ENCODE measurements at regions not wholly inside any gene's neighbourhood (a gene's known extent, or its start where the extent isn't known, plus 50 kb on each side); places are given as distances from the start of the nearest gene placed in this dataset.
"Not testable (repeated sequence)": the region's sequence is repeated elsewhere in the genome, so short reads cannot be mapped to it uniquely, and the experiment has no call there.

- H3K27me3 Mint-ChIP-seq (ENCODE audit: low read depth in 3 of 3); H3K4me3 ChIP-seq (replicated peaks in 1 of 3; ENCODE audit: low read depth in 2 of 3, low read length in 3 of 3); H3K4me2 ChIP-seq (replicated peaks; ENCODE audit: extremely low read depth, low read length, poor library complexity, severe bottlenecking); H3K79me2 ChIP-seq (ENCODE audit: insufficient read depth, low read length); H4K20me1 ChIP-seq (ENCODE audit: insufficient read depth, low read length); H3K36me3 ChIP-seq (replicated peaks in 1 of 2; ENCODE audit: control insufficient read depth in 1 of 2, insufficient read depth in 2 of 2, low read length in 2 of 2); H3K4me3 Mint-ChIP-seq; H2AFZ ChIP-seq (ENCODE audit: insufficient read depth, low read depth, low read length, poor library complexity, severe bottlenecking); DNase-seq; H3K27me3 ChIP-seq (ENCODE audit: control insufficient read depth in 2 of 2, insufficient read depth in 2 of 2, low read length in 2 of 2); H3K9me3 Mint-ChIP-seq; H3K9ac ChIP-seq (ENCODE audit: insufficient read depth, low read length, poor library complexity, severe bottlenecking); intact Hi-C loops (cut with micrococcal nuclease); H3K9me3 ChIP-seq (replicated peaks in 1 of 2; ENCODE audit: control insufficient read depth in 1 of 2, insufficient read depth in 1 of 2, low read length in 2 of 2); H3K27ac ChIP-seq (ENCODE audit: low read depth in 1 of 2, low read length in 2 of 2); H3K36me3 Mint-ChIP-seq: not testable (repeated sequence)
- WGBS (ENCODE audit: insufficient coverage): 100% methylated on average over 3 of the region's 7 CpGs
- peaks cover 26 to 27% of the 10 kb centered on the region in 2 donors for H3K4me1 ChIP-seq (ENCODE audit: control insufficient read depth in 1 of 2, insufficient read depth in 2 of 2, low read length in 2 of 2)
- peaks cover 20% of the 10 kb centered on the region for H3K4me1 Mint-ChIP-seq
- H3K27ac Mint-ChIP-seq: peak overlapping the region; percentile 15 to 84 (median 68)
Measured at GRCh38 chr1:206378506-206378905, 91.8 kb upstream of the IKBKE start.

- H3K9ac ChIP-seq (ENCODE audit: insufficient read depth, low read length, poor library complexity, severe bottlenecking); H3K9me3 ChIP-seq (replicated peaks in 1 of 2; ENCODE audit: control insufficient read depth in 1 of 2, insufficient read depth in 1 of 2, low read length in 2 of 2); H3K27ac ChIP-seq (ENCODE audit: low read depth in 1 of 2, low read length in 2 of 2); H3K27ac Mint-ChIP-seq; intact Hi-C loops (cut with micrococcal nuclease); H3K79me2 ChIP-seq (ENCODE audit: insufficient read depth, low read length); H3K36me3 ChIP-seq (replicated peaks in 1 of 2; ENCODE audit: control insufficient read depth in 1 of 2, insufficient read depth in 2 of 2, low read length in 2 of 2); H3K27me3 ChIP-seq (ENCODE audit: control insufficient read depth in 2 of 2, insufficient read depth in 2 of 2, low read length in 2 of 2); H3K4me3 ChIP-seq (replicated peaks in 1 of 3; ENCODE audit: low read depth in 2 of 3, low read length in 3 of 3); H3K4me2 ChIP-seq (replicated peaks; ENCODE audit: extremely low read depth, low read length, poor library complexity, severe bottlenecking); H3K36me3 Mint-ChIP-seq; H2AFZ ChIP-seq (ENCODE audit: insufficient read depth, low read depth, low read length, poor library complexity, severe bottlenecking); H3K27me3 Mint-ChIP-seq (ENCODE audit: low read depth in 3 of 3); H4K20me1 ChIP-seq (ENCODE audit: insufficient read depth, low read length); H3K9me3 Mint-ChIP-seq; H3K4me3 Mint-ChIP-seq; DNase-seq: not testable (repeated sequence)
- H3K4me1 Mint-ChIP-seq: peaks cover 20% of the 10 kb centered on the region
- no CpG with 5 or more reads among the region's 1 CpG for WGBS (ENCODE audit: insufficient coverage)
- H3K4me1 ChIP-seq (ENCODE audit: control insufficient read depth in 1 of 2, insufficient read depth in 2 of 2, low read length in 2 of 2): peaks cover 29 to 32% of the 10 kb centered on the region in 2 donors
Measured at GRCh38 chr1:206379245-206379644, 91.0 kb upstream of the IKBKE start.

GRCh38 chr1:206380163-206380790 lies 90.0 kb upstream of the IKBKE start:
- WGBS (ENCODE audit: insufficient coverage): no CpG with 5 or more reads among the region's 4 CpGs
- H3K4me3 ChIP-seq (replicated peaks in 1 of 3; ENCODE audit: low read depth in 2 of 3, low read length in 3 of 3); intact Hi-C loops (cut with micrococcal nuclease); H3K27me3 Mint-ChIP-seq (ENCODE audit: low read depth in 3 of 3); H3K9me3 Mint-ChIP-seq; H4K20me1 ChIP-seq (ENCODE audit: insufficient read depth, low read length); H3K79me2 ChIP-seq (ENCODE audit: insufficient read depth, low read length); H3K9ac ChIP-seq (ENCODE audit: insufficient read depth, low read length, poor library complexity, severe bottlenecking); H3K36me3 ChIP-seq (replicated peaks in 1 of 2; ENCODE audit: control insufficient read depth in 1 of 2, insufficient read depth in 2 of 2, low read length in 2 of 2); H3K27me3 ChIP-seq (ENCODE audit: control insufficient read depth in 2 of 2, insufficient read depth in 2 of 2, low read length in 2 of 2); H3K36me3 Mint-ChIP-seq; H3K4me3 Mint-ChIP-seq; H3K4me2 ChIP-seq (replicated peaks; ENCODE audit: extremely low read depth, low read length, poor library complexity, severe bottlenecking); H2AFZ ChIP-seq (ENCODE audit: insufficient read depth, low read depth, low read length, poor library complexity, severe bottlenecking); H3K9me3 ChIP-seq (replicated peaks in 1 of 2; ENCODE audit: control insufficient read depth in 1 of 2, insufficient read depth in 1 of 2, low read length in 2 of 2): not testable (repeated sequence)
- H3K4me1 ChIP-seq (ENCODE audit: control insufficient read depth in 1 of 2, insufficient read depth in 2 of 2, low read length in 2 of 2): peaks cover 26 to 29% of the 10 kb centered on the region in 2 donors
- Mint-ChIP-seq H3K4me1 (peaks cover 19% of the 10 kb centered on the region), H3K27ac (peak overlapping the region; percentile 66 to 87 (median 79))
- peak; percentile 64 to 74 (median 66) for DNase-seq
- peak overlapping the region; percentile 45 to 46 for H3K27ac ChIP-seq (ENCODE audit: low read depth in 1 of 2, low read length in 2 of 2)

DNA sequence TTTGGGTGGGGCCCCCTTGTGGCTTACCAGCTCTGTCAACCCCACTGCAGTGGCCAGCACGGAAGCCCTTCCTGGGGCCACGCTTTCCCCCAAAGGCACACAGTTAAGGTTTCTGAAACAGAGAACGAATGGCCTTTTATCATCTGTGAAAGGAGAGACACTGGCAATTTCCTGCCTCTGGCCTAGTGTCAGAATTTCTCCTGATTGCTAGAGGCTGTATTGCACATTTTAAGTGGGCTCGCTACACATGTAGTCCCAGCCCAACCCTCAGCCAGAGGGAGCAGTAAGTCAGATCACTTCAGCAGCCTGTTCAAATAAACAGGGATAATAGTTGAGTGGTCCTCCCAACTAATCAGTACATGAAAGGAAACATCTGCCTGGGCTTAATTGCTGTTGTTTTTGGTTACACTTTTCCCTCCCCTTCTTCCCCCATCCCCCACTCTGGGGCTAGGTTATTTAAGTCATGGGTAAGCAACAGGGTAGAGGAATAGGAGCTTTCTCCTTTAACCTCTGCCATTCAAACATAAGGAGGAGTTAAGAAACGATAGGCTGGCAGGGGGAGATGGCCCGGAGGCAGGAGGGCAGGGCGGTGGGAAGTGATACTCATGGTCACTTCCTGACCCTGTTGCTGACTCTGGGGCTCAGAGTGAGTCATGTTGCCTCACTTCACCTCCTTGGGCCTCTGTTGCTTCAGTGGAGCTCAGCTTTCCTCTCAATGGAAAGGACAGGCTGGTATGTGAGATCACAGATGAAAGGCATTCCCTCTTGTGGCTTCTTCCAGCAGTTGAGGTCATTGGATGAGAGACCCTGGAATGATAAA lies 89.3 kb upstream of the IKBKE start:
- Mint-ChIP-seq H3K4me1 (peaks cover 15% of the 10 kb centered on the region), H3K4me3 (peak overlapping the region; percentile 10 to 71), H3K27ac (peak overlapping the region; percentile 94 to 99 (median 98))
- H2AFZ ChIP-seq (ENCODE audit: insufficient read depth, low read depth, low read length, poor library complexity, severe bottlenecking); H3K79me2 ChIP-seq (ENCODE audit: insufficient read depth, low read length); H3K9me3 Mint-ChIP-seq; H3K27me3 Mint-ChIP-seq (ENCODE audit: low read depth in 3 of 3); intact Hi-C loops (cut with micrococcal nuclease); H3K4me3 ChIP-seq (replicated peaks in 1 of 3; ENCODE audit: low read depth in 2 of 3, low read length in 3 of 3); H3K36me3 Mint-ChIP-seq; H3K27me3 ChIP-seq (ENCODE audit: control insufficient read depth in 2 of 2, insufficient read depth in 2 of 2, low read length in 2 of 2); H3K36me3 ChIP-seq (replicated peaks in 1 of 2; ENCODE audit: control insufficient read depth in 1 of 2, insufficient read depth in 2 of 2, low read length in 2 of 2); H3K9me3 ChIP-seq (replicated peaks in 1 of 2; ENCODE audit: control insufficient read depth in 1 of 2, insufficient read depth in 1 of 2, low read length in 2 of 2); H4K20me1 ChIP-seq (ENCODE audit: insufficient read depth, low read length); H3K4me2 ChIP-seq (replicated peaks; ENCODE audit: extremely low read depth, low read length, poor library complexity, severe bottlenecking): not testable (repeated sequence)
- WGBS (ENCODE audit: insufficient coverage): no CpG with 5 or more reads among the region's 7 CpGs
- Histone ChIP-seq H3K9ac (ENCODE audit: insufficient read depth, low read length, poor library complexity, severe bottlenecking) (peak overlapping the region; percentile 15), H3K4me1 (ENCODE audit: control insufficient read depth in 1 of 2, insufficient read depth in 2 of 2, low read length in 2 of 2) (peaks cover 19 to 24% of the 10 kb centered on the region in 2 donors), H3K27ac (ENCODE audit: low read depth in 1 of 2, low read length in 2 of 2) (peak overlapping the region; percentile 84 to 88)
- peak; percentile 0 to 6 (median 6) for DNase-seq

Measured in CD14-positive monocyte (primary cell).